ENCODE measurements at regions not wholly inside any gene's neighbourhood (a gene's known extent, or its start where the extent isn't known, plus 50 kb on each side); places are given as distances from the start of the nearest gene placed in this dataset.

- TF ChIP-seq SP1 (IDR thresholded peaks at IDR 0.05): no peak
- no peak for TF ChIP-seq TARDBP (IDR thresholded peaks at IDR 0.05)
- no peak for TF ChIP-seq BHLHE40 (IDR thresholded peaks at IDR 0.05; ENCODE audit: borderline replicate concordance)
- no peak for TF ChIP-seq FOXA1 (IDR thresholded peaks at IDR 0.05)
- TF ChIP-seq FOXM1 (IDR thresholded peaks at IDR 0.05; ENCODE audit: borderline replicate concordance): no peak
- no peak for TF ChIP-seq HDGF (IDR thresholded peaks at IDR 0.05; ENCODE audit: borderline replicate concordance)
- TF ChIP-seq ELF4 (IDR thresholded peaks at IDR 0.05): no peak
- no peak for TF ChIP-seq NFRKB (IDR thresholded peaks at IDR 0.05)
- TF ChIP-seq ZNF384 (IDR thresholded peaks at IDR 0.05): no peak
- TF ChIP-seq FOXK2 (IDR thresholded peaks at IDR 0.05): no peak
- TF ChIP-seq CTBP1 (IDR thresholded peaks at IDR 0.05; ENCODE audit: borderline replicate concordance): no peak
- no peak for TF ChIP-seq ARNT (IDR thresholded peaks at IDR 0.05)
- TF ChIP-seq SUZ12 (IDR thresholded peaks at IDR 0.05): no peak
- no peak for TF ChIP-seq PKNOX1 (IDR thresholded peaks at IDR 0.05)
Measured at GRCh38 chr20:22791877-22792525, 207.6 kb upstream of the FOXA2 start.

All from HEK293T (cell line).